ENCODE measurements at regions not wholly inside any gene's neighbourhood (a gene's known extent, or its start where the extent isn't known, plus 50 kb on each side); places are given as distances from the start of the nearest gene placed in this dataset.
"Not testable (repeated sequence)": the region's sequence is repeated elsewhere in the genome, so short reads cannot be mapped to it uniquely, and the experiment has no call there.

DNA sequence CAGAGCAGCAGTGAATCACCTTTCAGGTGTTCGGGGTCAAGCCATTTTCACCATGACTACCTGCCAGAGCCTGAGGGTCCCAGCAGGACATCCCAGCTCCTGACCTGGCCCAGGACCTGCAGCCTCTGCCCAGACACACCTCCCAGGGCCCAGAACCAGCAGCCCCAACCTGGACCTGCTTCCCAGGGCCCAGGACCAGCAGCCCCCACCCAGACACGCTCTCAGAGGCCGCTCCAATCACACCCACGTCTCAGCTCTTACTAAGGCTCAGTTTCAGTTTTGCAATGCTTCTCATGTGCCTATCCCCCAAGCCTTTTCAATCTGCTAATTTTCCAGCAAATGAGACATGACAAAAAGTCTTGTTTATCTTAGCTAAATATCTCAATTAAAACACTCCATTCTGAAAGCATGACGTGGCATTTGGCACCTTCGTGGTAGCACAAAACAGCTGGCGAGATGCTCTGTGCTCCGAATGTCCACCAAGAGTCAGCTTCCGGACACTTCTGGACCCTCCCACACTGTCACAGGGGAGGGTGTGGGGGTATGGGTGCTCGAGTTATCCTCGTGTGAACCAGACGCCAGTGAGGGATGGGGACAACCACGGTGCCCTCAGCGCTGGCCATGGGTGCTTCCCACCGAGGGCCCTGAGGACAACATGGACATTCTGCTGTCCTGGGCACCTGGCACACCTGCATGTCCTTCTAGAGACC lies 253.2 kb downstream of the DLL1 start:
- no peak for TF ChIP-seq POLR2A (IDR thresholded peaks at IDR 0.05)
- TF ChIP-seq, protein P1, sequence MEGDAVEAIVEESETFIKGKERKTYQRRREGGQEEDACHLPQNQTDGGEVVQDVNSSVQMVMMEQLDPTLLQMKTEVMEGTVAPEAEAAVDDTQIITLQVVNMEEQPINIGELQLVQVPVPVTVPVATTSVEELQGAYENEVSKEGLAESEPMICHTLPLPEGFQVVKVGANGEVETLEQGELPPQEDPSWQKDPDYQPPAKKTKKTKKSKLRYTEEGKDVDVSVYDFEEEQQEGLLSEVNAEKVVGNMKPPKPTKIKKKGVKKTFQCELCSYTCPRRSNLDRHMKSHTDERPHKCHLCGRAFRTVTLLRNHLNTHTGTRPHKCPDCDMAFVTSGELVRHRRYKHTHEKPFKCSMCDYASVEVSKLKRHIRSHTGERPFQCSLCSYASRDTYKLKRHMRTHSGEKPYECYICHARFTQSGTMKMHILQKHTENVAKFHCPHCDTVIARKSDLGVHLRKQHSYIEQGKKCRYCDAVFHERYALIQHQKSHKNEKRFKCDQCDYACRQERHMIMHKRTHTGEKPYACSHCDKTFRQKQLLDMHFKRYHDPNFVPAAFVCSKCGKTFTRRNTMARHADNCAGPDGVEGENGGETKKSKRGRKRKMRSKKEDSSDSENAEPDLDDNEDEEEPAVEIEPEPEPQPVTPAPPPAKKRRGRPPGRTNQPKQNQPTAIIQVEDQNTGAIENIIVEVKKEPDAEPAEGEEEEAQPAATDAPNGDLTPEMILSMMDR (IDR thresholded peaks at IDR 0.05), result no peak
- H3K27me3 ChIP-seq, result no peaks in the 10 kb centered on the region
- DNase-seq, result peak in 1 of 2 donors; percentile 23
- H3K36me3 ChIP-seq, result no peaks in the 10 kb centered on the region
- H3K27ac ChIP-seq, result peak overlapping the region; percentile 21 to 24
- H3K4me3 ChIP-seq, result no peak overlapping the region
- H3K4me1 ChIP-seq, result no peaks in the 10 kb centered on the region
- intact Hi-C loops (cut with DNase I; ENCODE audit: low total_unique reads), result no loop called here
- no peaks in the 10 kb centered on the region for H3K9me3 ChIP-seq

DNA sequence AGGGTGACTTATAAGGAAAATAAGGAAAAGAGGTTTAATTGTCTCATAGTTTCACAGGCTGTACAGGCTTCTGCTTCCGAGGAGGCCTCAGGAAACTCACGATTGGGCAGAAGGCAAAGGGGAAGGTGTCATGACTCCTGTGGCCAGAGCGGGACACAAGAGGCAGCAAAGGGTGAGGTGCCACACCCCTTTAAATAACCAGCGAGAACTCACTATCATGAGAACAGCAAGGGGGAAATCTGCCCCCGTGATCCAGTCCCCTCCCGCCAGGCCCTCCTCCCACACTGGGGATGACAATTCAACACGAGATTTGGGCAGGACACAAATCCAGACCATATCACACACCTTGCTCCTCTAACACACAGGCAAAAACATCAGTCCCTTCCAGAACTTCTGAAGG lies 254.0 kb downstream of the DLL1 start:
- H3K27ac ChIP-seq, result peak overlapping the region in 1 of 2 donors; percentile 21
- intact Hi-C loops (cut with DNase I; ENCODE audit: low total_unique reads), result no loop called here
- peak in 1 of 2 donors; percentile 10 for DNase-seq

DNA sequence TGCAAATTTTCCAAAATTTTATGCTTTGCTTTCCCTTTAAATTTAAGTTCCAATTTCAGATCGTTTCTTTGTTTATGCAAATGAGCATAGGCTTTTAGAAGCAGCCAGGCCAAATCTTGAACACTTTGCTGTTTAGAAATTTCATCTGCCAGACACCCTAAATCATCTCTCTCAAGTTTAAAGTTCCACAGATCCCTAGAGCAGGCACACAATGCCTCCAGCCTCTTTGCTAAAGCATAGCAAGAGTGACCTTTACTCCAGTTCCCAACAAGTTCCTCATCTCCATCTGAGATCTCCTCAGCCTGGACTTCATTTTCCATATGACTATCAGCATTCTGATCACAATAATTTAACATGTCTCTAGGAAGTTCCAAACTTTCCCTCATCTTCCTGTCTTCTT lies 254.5 kb downstream of the DLL1 start:
- H3K4me1 ChIP-seq; H3K36me3 ChIP-seq; H3K27ac ChIP-seq; H3K9me3 ChIP-seq; H3K4me3 ChIP-seq; DNase-seq; H3K27me3 ChIP-seq; intact Hi-C loops (cut with DNase I; ENCODE audit: low total_unique reads): not testable (repeated sequence)

More for the DNA sequence above, 254.0 kb downstream of the DLL1 start:
- no peaks in the 10 kb centered on the region for H3K9me3 ChIP-seq
- no peak overlapping the region for H3K4me3 ChIP-seq
- no peaks in the 10 kb centered on the region for H3K36me3 ChIP-seq
- no peaks in the 10 kb centered on the region for H3K27me3 ChIP-seq
- no peak for TF ChIP-seq POLR2A (IDR thresholded peaks at IDR 0.05)
- TF ChIP-seq, protein P1 (IDR thresholded peaks at IDR 0.05), result no peak
- no peaks in the 10 kb centered on the region for H3K4me1 ChIP-seq

DNA sequence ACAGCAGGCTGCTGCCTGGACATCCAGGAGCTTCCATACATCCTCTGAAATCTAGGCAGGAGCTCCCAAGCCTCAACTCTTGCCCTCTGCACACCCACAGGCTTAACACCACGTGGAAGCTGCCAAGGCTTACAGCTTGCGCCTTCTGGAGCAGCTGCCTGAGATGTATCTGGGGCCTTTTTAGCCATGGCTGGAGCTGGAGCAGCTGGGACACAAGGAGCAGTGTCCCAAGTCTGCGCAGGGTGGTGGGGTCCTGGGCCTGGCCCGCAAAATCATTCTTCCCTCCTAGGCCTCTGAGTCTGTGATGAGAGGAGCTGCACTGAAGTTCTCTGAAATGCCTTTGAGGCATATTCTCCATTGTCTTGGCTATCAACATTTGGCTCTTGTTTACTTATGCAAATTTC lies 255.0 kb downstream of the DLL1 start:
- H3K36me3 ChIP-seq, result no peaks in the 10 kb centered on the region
- no peak overlapping the region for H3K4me3 ChIP-seq
- intact Hi-C loops (cut with DNase I; ENCODE audit: low total_unique reads), result no loop called here
- no peaks in the 10 kb centered on the region for H3K4me1 ChIP-seq
- TF ChIP-seq POLR2A (IDR thresholded peaks at IDR 0.05), result no peak
- TF ChIP-seq, protein P1 (IDR thresholded peaks at IDR 0.05), result no peak
- DNase-seq, result peak in 1 of 2 donors; percentile 8
- H3K27me3 ChIP-seq, result no peaks in the 10 kb centered on the region
- no peaks in the 10 kb centered on the region for H3K9me3 ChIP-seq
- no peak overlapping the region for H3K27ac ChIP-seq

DNA sequence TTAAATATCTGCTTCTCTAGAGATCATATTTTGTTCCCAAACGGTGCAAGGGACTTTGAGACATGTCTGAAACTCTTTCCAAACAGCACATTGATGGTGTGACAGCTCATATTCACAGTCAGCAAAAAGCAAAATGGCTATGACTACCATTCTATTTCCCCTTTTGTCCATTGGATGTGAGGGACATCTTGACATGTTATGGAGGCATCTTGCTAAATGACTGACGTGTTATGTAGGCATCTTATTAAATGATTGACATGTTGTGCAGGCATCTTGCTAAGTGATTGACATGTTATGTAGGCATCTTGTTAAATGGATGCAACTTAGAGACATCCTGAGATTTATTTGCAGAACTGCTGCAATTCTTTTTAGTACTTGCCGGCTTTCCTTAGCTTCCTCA lies 255.8 kb downstream of the DLL1 start:
- intact Hi-C loops (cut with DNase I; ENCODE audit: low total_unique reads), result no loop called here

More for the DNA sequence above, 255.8 kb downstream of the DLL1 start:
- TF ChIP-seq, protein P1 (IDR thresholded peaks at IDR 0.05), result no peak
- TF ChIP-seq POLR2A (IDR thresholded peaks at IDR 0.05), result no peak
- Histone ChIP-seq H3K27ac (no peak overlapping the region), H3K9me3 (no peaks in the 10 kb centered on the region), H3K36me3 (no peaks in the 10 kb centered on the region), H3K4me1 (no peaks in the 10 kb centered on the region), H3K4me3 (no peak overlapping the region), H3K27me3 (no peaks in the 10 kb centered on the region)
- no peak for DNase-seq
